ENCODE measurements at regions not wholly inside any gene's neighbourhood (a gene's known extent, or its start where the extent isn't known, plus 50 kb on each side); places are given as distances from the start of the nearest gene placed in this dataset.

- TF ChIP-seq POLR2A (IDR thresholded peaks at IDR 0.05) (no peak), CTCF (IDR thresholded peaks at IDR 0.05) (no peak), EP300 (IDR thresholded peaks at IDR 0.05) (no peak), POLR2AphosphoS5 (IDR thresholded peaks at IDR 0.05) (no peak)
- 95 to 100% methylated on average over 4 of the region's 4 CpGs for WGBS, 2 donors
- no peak for DNase-seq
- Histone ChIP-seq H3K4me3 (no peak overlapping the region), H3K36me3 (no peaks in the 10 kb centered on the region), H3K9me3 (no peaks in the 10 kb centered on the region), H3K4me1 (peaks cover 23 to 39% (median 31%) of the 10 kb centered on the region in 4 donors), H3K27me3 (no peaks in the 10 kb centered on the region), H3K27ac (no peak overlapping the region)
- ATAC-seq (ENCODE audit: low FRiP score in 2 of 2) = no peak
Observed at GRCh38 chr21:39099859-39100258, 83.4 kb downstream of the PSMG1 start.

GRCh38 chr21:39098696-39099200 is 84.5 kb downstream of the PSMG1 start:
- Histone ChIP-seq H3K4me3 (no peak overlapping the region), H3K9me3 (no peaks in the 10 kb centered on the region), H3K4me1 (peaks cover 15 to 37% (median 33%) of the 10 kb centered on the region in 4 donors), H3K36me3 (no peaks in the 10 kb centered on the region), H3K27me3 (no peaks in the 10 kb centered on the region), H3K27ac (peak overlapping the region in 2 of 4 donors; percentile 86 to 90)
- TF ChIP-seq POLR2A (IDR thresholded peaks at IDR 0.05) (no peak), POLR2AphosphoS5 (IDR thresholded peaks at IDR 0.05) (no peak), CTCF (IDR thresholded peaks at IDR 0.05) (no peak), EP300 (IDR thresholded peaks at IDR 0.05) (no peak)
- no peak for ATAC-seq (ENCODE audit: low FRiP score in 2 of 2)
- no peak for DNase-seq
- whole genome bisulfite sequencing, 2 donors = 79 to 87% methylated on average over 3 of the region's 3 CpGs

- H3K27me3 ChIP-seq = no peaks in the 10 kb centered on the region
- DNase-seq (no peak), ATAC-seq (ENCODE audit: low FRiP score in 2 of 2) (no peak)
- no peaks in the 10 kb centered on the region for H3K36me3 ChIP-seq
- peaks cover 10 to 44% (median 38%) of the 10 kb centered on the region in 4 donors for H3K4me1 ChIP-seq
- 87 to 94% methylated on average over 9 of the region's 9 CpGs for WGBS, 2 donors
- H3K9me3 ChIP-seq = no peaks in the 10 kb centered on the region
- peak overlapping the region; percentile 76 to 90 (median 84) for H3K27ac ChIP-seq
- H3K4me3 ChIP-seq = no peak overlapping the region
- no peak for TF ChIP-seq EP300 (IDR thresholded peaks at IDR 0.05)
- TF ChIP-seq CTCF (IDR thresholded peaks at IDR 0.05) = no peak
- TF ChIP-seq POLR2AphosphoS5 (IDR thresholded peaks at IDR 0.05) = no peak
- TF ChIP-seq POLR2A (IDR thresholded peaks at IDR 0.05) = no peak
Observed at GRCh38 chr21:39097981-39098380, 85.3 kb downstream of the PSMG1 start.

- WGBS, 2 donors = 64 to 73% methylated on average over 13 of the region's 13 CpGs
- TF ChIP-seq POLR2AphosphoS5 (IDR thresholded peaks at IDR 0.05) (peak; percentile 59 to 79), POLR2A (IDR thresholded peaks at IDR 0.05) (peak in 1 of 4 donors; percentile 40), CTCF (IDR thresholded peaks at IDR 0.05) (no peak), EP300 (IDR thresholded peaks at IDR 0.05) (peak in 3 of 4 donors; percentile 47 to 91 (median 90))
- Histone ChIP-seq H3K9me3 (no peaks in the 10 kb centered on the region), H3K4me3 (no peak overlapping the region), H3K27me3 (no peaks in the 10 kb centered on the region), H3K36me3 (no peaks in the 10 kb centered on the region), H3K4me1 (peaks cover 10 to 44% (median 38%) of the 10 kb centered on the region in 4 donors), H3K27ac (peak overlapping the region; percentile 76 to 90 (median 84))
- DNase-seq (peak; percentile 67 to 71), ATAC-seq (ENCODE audit: low FRiP score in 2 of 2) (peak; percentile 51 to 74)
Observed at GRCh38 chr21:39097335-39097861, 85.9 kb downstream of the PSMG1 start.

GRCh38 chr21:39096754-39097153 is 86.5 kb downstream of the PSMG1 start:
- WGBS, 2 donors = 88 to 95% methylated on average over 6 to 8 of the region's 8 CpGs
- no peak for DNase-seq
- Histone ChIP-seq H3K27ac (peak overlapping the region; percentile 76 to 90 (median 84)), H3K4me1 (peaks cover 10 to 44% (median 38%) of the 10 kb centered on the region in 4 donors), H3K36me3 (no peaks in the 10 kb centered on the region), H3K27me3 (no peaks in the 10 kb centered on the region), H3K4me3 (no peak overlapping the region), H3K9me3 (no peaks in the 10 kb centered on the region)
- ATAC-seq (ENCODE audit: low FRiP score in 2 of 2) = no peak
- TF ChIP-seq CTCF (IDR thresholded peaks at IDR 0.05) = no peak
- no peak for TF ChIP-seq POLR2AphosphoS5 (IDR thresholded peaks at IDR 0.05)
- TF ChIP-seq POLR2A (IDR thresholded peaks at IDR 0.05) = no peak
- TF ChIP-seq EP300 (IDR thresholded peaks at IDR 0.05) = no peak

All from upper lobe of left lung (tissue), 6 donors.